K562 (cell line): ENCODE measurements at regions not wholly inside any gene's neighbourhood (a gene's known extent, or its start where the extent isn't known, plus 50 kb on each side); places are given as distances from the start of the nearest gene placed in this dataset.

ENCODE experiments used
- ATAC-seq: fragments of 200-7000 bp; cut with Tn5 transposase; 3 replicates; pipeline ENCODE4 v1.9.1; 2020; ENCODE audit warnings: moderate library complexity
- BruUV-seq: library from RNA; stranded (reverse); fragments of 400-500 nt; replicated peaks from 2 replicates; lab custom pipeline; 2021; lab: Mats Ljungman, UMichigan
- CTCF ChIA-PET: fragments of 300-600 bp; formaldehyde crosslinking; extraction: SDS; loops from one replicate; lab custom pipeline; 2021; ENCODE audit warnings: low intra/inter-chr PET ratio; lab: Yijun Ruan, JAX
- POLR2A ChIA-PET: fragments of 300-600, 350-650 bp; sonication (Branson Sonifier 250); formaldehyde crosslinking; extraction: SDS; loops from one replicate; lab custom pipeline; 2021; ENCODE audit warnings: antibody characterized with exemption, inconsistent platforms; lab: Yijun Ruan, JAX
- DNase-seq, 4 experiments: peaks; one replicate each; pipeline versions ENCODE4 v3.0.0 to v3.0.0-alpha.2; 2011 to 2018; ENCODE audit warnings: low spot score in 3 of 4, mixed read lengths in 3 of 4; ENCODE audit errors: extremely low read depth in 1 of 4
- FAIRE-seq: peaks from 2 replicates; lab custom pipeline; 2011; peaks lifted over from hg19 to GRCh38; lab: Jason Lieb, UNC
- H2AFZ ChIP-seq: 2 replicates; pipeline ENCODE4 v1.6.0; 2011; ENCODE audit warnings: low read depth, low read length, control low read depth, inconsistent platforms
- H3K27ac ChIP-seq: fragments of 200-600 bp; 3 replicates; pipeline ENCODE4 v1.8.0; 2011; ENCODE audit warnings: low read depth, mild to moderate bottlenecking, control low read depth, inconsistent platforms, low read length, moderate library complexity, mixed read lengths; ENCODE audit errors: extremely low read depth
- H3K27me3 ChIP-seq, 2 experiments: fragments of 300-600 bp in 1 of 2; 2 replicates in 1 of 2; 3 replicates in 1 of 2; pipeline versions ENCODE4 v1.6.0 to v1.8.0; 2011; ENCODE audit warnings: inconsistent platforms in 2 of 2, low read length in 2 of 2, mild to moderate bottlenecking in 1 of 2, mixed read lengths in 1 of 2, moderate library complexity in 1 of 2; ENCODE audit not compliant: control insufficient read depth in 2 of 2, insufficient read depth in 2 of 2
- H3K36me3 ChIP-seq: fragments of 300-600 bp; 3 replicates; pipeline ENCODE4 v1.8.0; 2011; ENCODE audit warnings: mild to moderate bottlenecking, low read length, inconsistent platforms; ENCODE audit not compliant: control insufficient read depth, insufficient read depth
- H3K4me1 ChIP-seq, 2 experiments: fragments of 200-600 bp in 1 of 2; replicated peaks in 1 of 2; 2 replicates in 1 of 2; 3 replicates in 1 of 2; pipeline versions ENCODE4 v1.5.1 to v1.8.0; 2011; ENCODE audit warnings: inconsistent platforms in 2 of 2, low read length in 2 of 2, mild to moderate bottlenecking in 1 of 2, mixed read lengths in 1 of 2, moderate library complexity in 1 of 2; ENCODE audit not compliant: control insufficient read depth in 2 of 2, insufficient read depth in 2 of 2
- H3K4me2 ChIP-seq: 2 replicates; pipeline ENCODE4 v1.6.1; 2011; ENCODE audit warnings: low read length, control low read depth, inconsistent platforms, mixed read lengths; ENCODE audit not compliant: insufficient read depth
- H3K4me3 ChIP-seq: fragments of 200-600 bp; sonication (generic), shearing (Covaris generic); 2 replicates; pipeline ENCODE4 v1.5.1; 2016; ENCODE audit warnings: control low read depth, inconsistent platforms
- H3K79me2 ChIP-seq: fragments of 200-600 bp; 3 replicates; pipeline ENCODE4 v1.8.0; 2011; ENCODE audit warnings: low read length, inconsistent platforms; ENCODE audit not compliant: control insufficient read depth, insufficient read depth
- H3K9ac ChIP-seq, 2 experiments: 2 replicates each; pipeline versions ENCODE4 v1.6.0 to v1.6.1; 2011; ENCODE audit warnings: low read depth in 2 of 2, low read length in 2 of 2, control low read depth in 1 of 2, inconsistent platforms in 1 of 2, mild to moderate bottlenecking in 1 of 2, mixed read lengths in 1 of 2; ENCODE audit not compliant: insufficient read depth in 1 of 2
- H3K9me1 ChIP-seq: one replicate; pipeline ENCODE4 v1.6.0; 2011; ENCODE audit warnings: inconsistent platforms, mild to moderate bottlenecking, low read length, moderate library complexity; ENCODE audit not compliant: control insufficient read depth, insufficient read depth
- H3K9me3 ChIP-seq: replicated peaks from 2 replicates; pipeline ENCODE4 v1.5.1; 2011; ENCODE audit warnings: low read depth, low read length, inconsistent platforms; ENCODE audit not compliant: control insufficient read depth, insufficient read depth
- H4K20me1 ChIP-seq: replicated peaks from 2 replicates; pipeline ENCODE4 v1.6.1; 2011; ENCODE audit warnings: low read length, inconsistent platforms, mixed read lengths; ENCODE audit not compliant: control insufficient read depth, insufficient read depth
- HMG20B ChIP-seq: fragments of 250-450 bp; sonication (Bioruptor Pico); IDR thresholded peaks from 2 replicates; pipeline ENCODE4 v1.5.0; 2021; ENCODE audit warnings: mild to moderate bottlenecking
- JUN ChIP-seq, 2 experiments: sonication (generic) in 1 of 2; formaldehyde crosslinking in 1 of 2; IDR thresholded peaks; 2 replicates each; pipeline versions ENCODE4 v1.6.1 to v1.8.0; 2012 to 2022; ENCODE audit warnings: borderline replicate concordance in 2 of 2, mild to moderate bottlenecking in 2 of 2, improper control_type of control experiment in 1 of 2, low read depth in 1 of 2, low read length in 1 of 2, missing genetic modification reagents in 1 of 2
- MBD2 ChIP-seq: sonication (generic); IDR thresholded peaks from 2 replicates; pipeline ENCODE4 v1.6.1; 2016; ENCODE audit warnings: low read depth, borderline replicate concordance
- NFE2L1 ChIP-seq: fragments of 450-650 bp; IDR thresholded peaks from 2 replicates; pipeline ENCODE4 v1.6.1; 2016; ENCODE audit warnings: missing genetic modification characterization, low read depth, mild to moderate bottlenecking, missing compliant biosample characterization, moderate library complexity, borderline replicate concordance
- SIRT6 ChIP-seq: IDR thresholded peaks from one replicate; pipeline ENCODE4 v1.6.1; 2012; ENCODE audit warnings: low read depth, mild to moderate bottlenecking, control low read depth, inconsistent platforms, low read length, moderate library complexity
- WGBS: fragments of 100-300 bp; shearing (Covaris generic); methylation state at CpG from one replicate; pipeline ENCODE4 v1.1.6; 2016; ENCODE audit warnings: low coverage, mixed read lengths; ENCODE audit not compliant: insufficient coverage; ENCODE audit errors: missing lambda C conversion rate; 5-methylcytosine and 5-hydroxymethylcytosine counted together
- in situ Hi-C: fragments of 300-500 bp; cut with MboI; formaldehyde crosslinking; loops from 4 replicates; pipeline ENCODE4 v1.15.0; 2018; ENCODE audit warnings: inconsistent platforms, mixed read lengths
- intact Hi-C: fragments of 100-400 bp; cut with micrococcal nuclease; formaldehyde crosslinking; loops from 2 replicates; pipeline ENCODE4 v1.14.2; 2022
- TF ChIP-seq, protein P1 (sequence below), 2 experiments: fragments of 450-650 bp; IDR thresholded peaks; 2 replicates each; pipeline ENCODE4 v1.6.1; 2016; ENCODE audit warnings: mild to moderate bottlenecking in 2 of 2, borderline replicate concordance in 1 of 2, low read depth in 1 of 2, moderate library complexity in 1 of 2

DNA sequence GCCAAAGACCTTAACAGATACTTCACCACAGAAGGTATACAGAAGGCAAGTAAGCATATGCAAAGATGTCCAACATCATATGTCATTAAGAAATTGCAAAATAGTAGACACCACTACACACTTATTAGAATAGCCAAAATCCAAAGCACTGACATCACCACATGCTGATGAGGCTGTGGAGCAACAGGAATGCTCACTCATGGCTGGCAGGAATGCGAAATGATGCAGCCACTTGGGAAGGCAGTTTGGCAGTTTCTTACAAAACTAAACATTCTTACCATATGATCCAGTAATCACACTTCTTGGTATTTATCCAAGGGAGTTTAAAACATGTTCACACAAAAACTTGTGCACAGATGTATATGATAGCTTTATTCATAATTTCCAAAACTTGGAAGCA is 261.2 kb upstream of the AJAP1 start:
- Histone ChIP-seq H3K9me3 (0 out of 2 replicates have a peak, but pooled peaks cover 1% of the 10 kb centered on the region), H3K9me1 (no peaks in the 10 kb centered on the region), H3K79me2 (no peaks in the 10 kb centered on the region), H3K4me2 (no peak overlapping the region), H3K4me3 (no peak overlapping the region), H4K20me1 (no peaks in the 10 kb centered on the region), H3K27ac (no peak overlapping the region), H2AFZ (no peak overlapping the region), H3K4me1 (no peaks in the 10 kb centered on the region), H3K36me3 (no peaks in the 10 kb centered on the region), H3K9ac (no peak overlapping the region), H3K27me3 (no peaks in the 10 kb centered on the region; a peak in 1 of 5 replicates)
- TF ChIP-seq, protein P1, sequence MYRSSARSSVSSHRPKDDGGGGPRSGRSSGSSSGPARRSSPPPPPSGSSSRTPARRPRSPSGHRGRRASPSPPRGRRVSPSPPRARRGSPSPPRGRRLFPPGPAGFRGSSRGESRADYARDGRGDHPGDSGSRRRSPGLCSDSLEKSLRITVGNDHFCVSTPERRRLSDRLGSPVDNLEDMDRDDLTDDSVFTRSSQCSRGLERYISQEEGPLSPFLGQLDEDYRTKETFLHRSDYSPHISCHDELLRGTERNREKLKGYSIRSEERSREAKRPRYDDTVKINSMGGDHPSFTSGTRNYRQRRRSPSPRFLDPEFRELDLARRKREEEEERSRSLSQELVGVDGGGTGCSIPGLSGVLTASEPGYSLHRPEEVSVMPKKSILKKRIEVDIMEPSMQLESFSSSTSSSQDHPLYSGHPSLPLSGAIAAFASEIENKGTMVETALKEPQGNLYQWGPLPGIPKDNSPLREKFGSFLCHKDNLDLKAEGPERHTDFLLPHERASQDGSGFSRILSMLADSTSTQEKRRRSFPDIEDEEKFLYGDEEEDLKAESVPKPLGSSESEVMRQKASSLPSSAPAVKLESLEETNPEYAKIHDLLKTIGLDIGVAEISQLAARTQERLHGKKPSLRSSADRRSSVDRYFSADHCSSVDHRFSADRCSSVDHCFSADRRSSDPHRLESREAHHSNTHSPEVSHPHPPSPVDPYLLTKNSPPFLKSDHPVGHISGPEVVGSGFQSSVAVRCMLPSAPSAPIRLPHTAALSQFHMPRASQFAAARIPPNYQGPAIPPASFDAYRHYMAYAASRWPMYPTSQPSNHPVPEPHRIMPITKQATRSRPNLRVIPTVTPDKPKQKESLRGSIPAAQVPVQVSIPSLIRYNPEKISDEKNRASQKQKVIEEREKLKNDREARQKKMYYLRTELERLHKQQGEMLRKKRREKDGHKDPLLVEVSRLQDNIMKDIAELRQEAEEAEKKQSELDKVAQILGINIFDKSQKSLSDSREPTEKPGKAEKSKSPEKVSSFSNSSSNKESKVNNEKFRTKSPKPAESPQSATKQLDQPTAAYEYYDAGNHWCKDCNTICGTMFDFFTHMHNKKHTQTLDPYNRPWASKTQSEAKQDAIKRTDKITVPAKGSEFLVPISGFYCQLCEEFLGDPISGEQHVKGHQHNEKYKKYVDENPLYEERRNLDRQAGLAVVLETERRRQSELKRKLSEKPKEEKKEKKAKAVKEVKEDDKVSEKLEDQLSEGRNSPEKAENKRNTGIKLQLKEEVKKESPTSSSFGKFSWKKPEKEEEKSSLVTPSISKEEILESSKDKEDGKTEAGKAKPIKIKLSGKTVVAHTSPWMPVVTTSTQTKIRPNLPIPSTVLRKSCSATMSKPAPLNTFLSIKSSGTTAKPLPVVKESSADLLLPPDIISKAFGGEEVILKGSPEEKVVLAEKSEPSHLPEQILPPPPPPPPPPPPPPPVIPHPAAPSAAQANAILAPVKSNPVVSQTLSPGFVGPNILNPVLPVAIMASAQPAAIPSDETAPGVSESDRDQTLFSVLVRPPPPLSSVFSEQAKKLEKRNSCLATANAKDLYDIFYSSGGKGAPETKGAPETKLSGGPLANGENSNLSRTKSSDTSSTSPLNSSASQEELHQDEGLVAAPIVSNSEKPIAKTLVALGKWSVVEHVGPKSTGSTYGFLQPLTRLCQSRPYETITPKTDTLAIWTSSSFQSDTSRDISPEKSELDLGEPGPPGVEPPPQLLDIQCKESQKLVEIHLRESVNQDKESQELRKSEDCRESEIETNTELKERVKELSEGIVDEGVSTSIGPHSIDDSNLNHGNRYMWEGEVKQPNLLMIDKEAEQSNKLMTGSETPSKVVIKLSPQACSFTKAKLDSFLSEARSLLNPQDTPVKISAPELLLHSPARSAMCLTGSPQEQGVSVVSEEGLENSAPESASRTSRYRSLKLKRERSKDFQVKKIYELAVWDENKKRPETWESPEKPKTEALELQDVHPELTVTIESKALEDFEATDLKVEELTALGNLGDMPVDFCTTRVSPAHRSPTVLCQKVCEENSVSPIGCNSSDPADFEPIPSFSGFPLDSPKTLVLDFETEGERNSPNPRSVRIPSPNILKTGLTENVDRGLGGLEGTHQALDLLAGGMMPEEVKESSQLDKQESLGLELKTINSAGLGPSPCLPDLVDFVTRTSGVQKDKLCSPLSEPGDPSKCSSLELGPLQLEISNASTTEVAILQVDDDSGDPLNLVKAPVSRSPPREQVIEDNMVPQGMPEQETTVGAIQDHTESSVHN (IDR thresholded peaks at IDR 0.05; ENCODE audit: borderline replicate concordance in 1 of 2, low read depth in 1 of 2), result no peak
- TF ChIP-seq NFE2L1 (tag) (no peak), HMG20B (no peak), MBD2 (no peak), JUN (IDR thresholded peaks at IDR 0.05; ENCODE audit: borderline replicate concordance, low read depth, low read length) (no peak), JUN (CRISPR knock-in tag; IDR thresholded peaks at IDR 0.05; ENCODE audit: borderline replicate concordance) (no peak), SIRT6 (no peak)
- ChIA-PET CTCF (interaction anchor here (0.7 kb wide), 1 partner anchor 432 kb away, joined by 6 read pairs; no protein-coding TSS in a partner anchor), POLR2A (no interaction called here)
- BruUV-seq, result no TSS peak
- DNase-seq (no peak), FAIRE-seq (no peak), ATAC-seq (no peak)
- 0% methylated on average over 1 of the region's 1 CpG for WGBS
- intact Hi-C loops (no loop called here), in situ Hi-C loops (no loop called here)
